Right atrium auricular region (tissue), 2 donors: ENCODE measurements at regions not wholly inside any gene's neighbourhood (a gene's known extent, or its start where the extent isn't known, plus 50 kb on each side); places are given as distances from the start of the nearest gene placed in this dataset.

Source experiments
- DNase-seq: peaks from one replicate; pipeline ENCODE4 v3.0.0-alpha.2; 2019; ENCODE audit warnings: low spot score
- H3K27ac ChIP-seq, 2 donors: fragments of 200-600 bp; sonication (generic); 1 replicate in 1 of 2; 2 replicates in 1 of 2; pipeline ENCODE4 v1.5.1; 2016 to 2019
- H3K27me3 ChIP-seq, 2 donors: fragments of 200-600 bp; sonication (generic); one replicate each; pipeline versions ENCODE4 v1.5.1 to v1.6.0; 2017 to 2019
- H3K36me3 ChIP-seq: fragments of 200-600 bp; sonication (generic); one replicate; pipeline ENCODE4 v1.5.1; 2016
- H3K4me1 ChIP-seq, 2 donors: fragments of 200-600 bp; sonication (generic); one replicate each; pipeline versions ENCODE4 v1.5.1 to v1.6.0; 2017 to 2019
- H3K4me3 ChIP-seq, 2 donors: fragments of 200-600 bp; sonication (generic); 1 replicate in 1 of 2; 2 replicates in 1 of 2; pipeline ENCODE4 v1.5.1; 2017 to 2019; ENCODE audit warnings: mild to moderate bottlenecking in 1 of 2, moderate library complexity in 1 of 2
- H3K9me3 ChIP-seq, 2 donors: fragments of 200-600 bp; sonication (generic); one replicate each; pipeline ENCODE4 v1.5.1; 2019
- CTCF ChIP-seq, 2 donors: fragments of 200-600 bp; sonication (generic); IDR thresholded peaks; one replicate each; pipeline ENCODE4 v1.5.1; 2019; ENCODE audit warnings: antibody characterized with exemption in 2 of 2

- Histone ChIP-seq H3K27ac (peak overlapping the region in 1 of 2 donors; percentile 62), H3K27me3 (no peaks in the 10 kb centered on the region), H3K4me3 (no peak overlapping the region), H3K4me1 (peaks cover 0 to 5% of the 10 kb centered on the region in 2 donors), H3K9me3 (no peaks in the 10 kb centered on the region), H3K36me3 (no peaks in the 10 kb centered on the region)
- TF ChIP-seq CTCF (IDR thresholded peaks at IDR 0.05) = no peak
- DNase-seq = no peak
These were observed 320.4 kb upstream of the SLC7A11 start for GRCh38 chr4:138562544-138562991.

GRCh38 chr4:138561906-138562305, 319.8 kb upstream of the SLC7A11 start:
- H3K9me3 ChIP-seq = no peaks in the 10 kb centered on the region
- no peaks in the 10 kb centered on the region for H3K27me3 ChIP-seq
- no peak for TF ChIP-seq CTCF (IDR thresholded peaks at IDR 0.05)
- H3K36me3 ChIP-seq = no peaks in the 10 kb centered on the region
- H3K27ac ChIP-seq = no peak overlapping the region
- no peak for DNase-seq
- H3K4me3 ChIP-seq = no peak overlapping the region
- H3K4me1 ChIP-seq = peaks cover 0 to 5% of the 10 kb centered on the region in 2 donors

- H3K4me1 ChIP-seq = peaks cover 0 to 5% of the 10 kb centered on the region in 2 donors
- TF ChIP-seq CTCF (IDR thresholded peaks at IDR 0.05) = no peak
- H3K27ac ChIP-seq = no peak overlapping the region
- DNase-seq = no peak
- no peak overlapping the region for H3K4me3 ChIP-seq
- H3K9me3 ChIP-seq = no peaks in the 10 kb centered on the region
- H3K27me3 ChIP-seq = no peaks in the 10 kb centered on the region
- H3K36me3 ChIP-seq = no peaks in the 10 kb centered on the region
These were observed 319.2 kb upstream of the SLC7A11 start for GRCh38 chr4:138561276-138561880.

GRCh38 chr4:138560448-138560847, 318.3 kb upstream of the SLC7A11 start:
- Histone ChIP-seq H3K36me3 (no peaks in the 10 kb centered on the region), H3K4me3 (no peak overlapping the region), H3K9me3 (no peaks in the 10 kb centered on the region), H3K27me3 (no peaks in the 10 kb centered on the region), H3K4me1 (peaks cover 0 to 5% of the 10 kb centered on the region in 2 donors), H3K27ac (no peak overlapping the region)
- DNase-seq = no peak
- no peak for TF ChIP-seq CTCF (IDR thresholded peaks at IDR 0.05)

- Histone ChIP-seq H3K27me3 (no peaks in the 10 kb centered on the region), H3K27ac (no peak overlapping the region), H3K4me1 (peaks cover 0 to 5% of the 10 kb centered on the region in 2 donors), H3K9me3 (no peaks in the 10 kb centered on the region), H3K4me3 (no peak overlapping the region), H3K36me3 (no peaks in the 10 kb centered on the region)
- DNase-seq = no peak
- TF ChIP-seq CTCF (IDR thresholded peaks at IDR 0.05) = no peak
These were observed 316.7 kb upstream of the SLC7A11 start for GRCh38 chr4:138558886-138559285.

- Histone ChIP-seq H3K27me3 (no peaks in the 10 kb centered on the region), H3K27ac (no peak overlapping the region), H3K9me3 (no peaks in the 10 kb centered on the region), H3K4me3 (no peak overlapping the region), H3K4me1 (no peaks in the 10 kb centered on the region), H3K36me3 (no peaks in the 10 kb centered on the region)
- DNase-seq = no peak
- no peak for TF ChIP-seq CTCF (IDR thresholded peaks at IDR 0.05)
These were observed 313.4 kb upstream of the SLC7A11 start for GRCh38 chr4:138555584-138555983.
